K562 (cell line): ENCODE measurements at regions not wholly inside any gene's neighbourhood (a gene's known extent, or its start where the extent isn't known, plus 50 kb on each side); places are given as distances from the start of the nearest gene placed in this dataset.

ENCODE experiments used
- ATAC-seq: fragments of 200-7000 bp; cut with Tn5 transposase; 3 replicates; pipeline ENCODE4 v1.9.1; 2020; ENCODE audit warnings: moderate library complexity
- BruUV-seq: library from RNA; stranded (reverse); fragments of 400-500 nt; replicated peaks from 2 replicates; lab custom pipeline; 2021; lab: Mats Ljungman, UMichigan
- CTCF ChIA-PET: fragments of 300-600 bp; formaldehyde crosslinking; extraction: SDS; loops from one replicate; lab custom pipeline; 2021; ENCODE audit warnings: low intra/inter-chr PET ratio; lab: Yijun Ruan, JAX
- POLR2A ChIA-PET: fragments of 300-600, 350-650 bp; sonication (Branson Sonifier 250); formaldehyde crosslinking; extraction: SDS; loops from one replicate; lab custom pipeline; 2021; ENCODE audit warnings: antibody characterized with exemption, inconsistent platforms; lab: Yijun Ruan, JAX
- DNase-seq, 4 experiments: peaks; one replicate each; pipeline versions ENCODE4 v3.0.0 to v3.0.0-alpha.2; 2011 to 2018; ENCODE audit warnings: low spot score in 3 of 4, mixed read lengths in 3 of 4; ENCODE audit errors: extremely low read depth in 1 of 4
- FAIRE-seq: peaks from 2 replicates; lab custom pipeline; 2011; peaks lifted over from hg19 to GRCh38; lab: Jason Lieb, UNC
- H2AFZ ChIP-seq: 2 replicates; pipeline ENCODE4 v1.6.0; 2011; ENCODE audit warnings: low read depth, low read length, control low read depth, inconsistent platforms
- H3K27ac ChIP-seq: fragments of 200-600 bp; 3 replicates; pipeline ENCODE4 v1.8.0; 2011; ENCODE audit warnings: low read depth, mild to moderate bottlenecking, control low read depth, inconsistent platforms, low read length, moderate library complexity, mixed read lengths; ENCODE audit errors: extremely low read depth
- H3K27me3 ChIP-seq, 2 experiments: fragments of 300-600 bp in 1 of 2; 2 replicates in 1 of 2; 3 replicates in 1 of 2; pipeline versions ENCODE4 v1.6.0 to v1.8.0; 2011; ENCODE audit warnings: inconsistent platforms in 2 of 2, low read length in 2 of 2, mild to moderate bottlenecking in 1 of 2, mixed read lengths in 1 of 2, moderate library complexity in 1 of 2; ENCODE audit not compliant: control insufficient read depth in 2 of 2, insufficient read depth in 2 of 2
- H3K36me3 ChIP-seq: fragments of 300-600 bp; 3 replicates; pipeline ENCODE4 v1.8.0; 2011; ENCODE audit warnings: mild to moderate bottlenecking, low read length, inconsistent platforms; ENCODE audit not compliant: control insufficient read depth, insufficient read depth
- H3K4me1 ChIP-seq, 2 experiments: fragments of 200-600 bp in 1 of 2; replicated peaks in 1 of 2; 2 replicates in 1 of 2; 3 replicates in 1 of 2; pipeline versions ENCODE4 v1.5.1 to v1.8.0; 2011; ENCODE audit warnings: inconsistent platforms in 2 of 2, low read length in 2 of 2, mild to moderate bottlenecking in 1 of 2, mixed read lengths in 1 of 2, moderate library complexity in 1 of 2; ENCODE audit not compliant: control insufficient read depth in 2 of 2, insufficient read depth in 2 of 2
- H3K4me2 ChIP-seq: 2 replicates; pipeline ENCODE4 v1.6.1; 2011; ENCODE audit warnings: low read length, control low read depth, inconsistent platforms, mixed read lengths; ENCODE audit not compliant: insufficient read depth
- H3K4me3 ChIP-seq: fragments of 200-600 bp; sonication (generic), shearing (Covaris generic); 2 replicates; pipeline ENCODE4 v1.5.1; 2016; ENCODE audit warnings: control low read depth, inconsistent platforms
- H3K79me2 ChIP-seq: fragments of 200-600 bp; 3 replicates; pipeline ENCODE4 v1.8.0; 2011; ENCODE audit warnings: low read length, inconsistent platforms; ENCODE audit not compliant: control insufficient read depth, insufficient read depth
- H3K9ac ChIP-seq, 2 experiments: 2 replicates each; pipeline versions ENCODE4 v1.6.0 to v1.6.1; 2011; ENCODE audit warnings: low read depth in 2 of 2, low read length in 2 of 2, control low read depth in 1 of 2, inconsistent platforms in 1 of 2, mild to moderate bottlenecking in 1 of 2, mixed read lengths in 1 of 2; ENCODE audit not compliant: insufficient read depth in 1 of 2
- H3K9me1 ChIP-seq: one replicate; pipeline ENCODE4 v1.6.0; 2011; ENCODE audit warnings: inconsistent platforms, mild to moderate bottlenecking, low read length, moderate library complexity; ENCODE audit not compliant: control insufficient read depth, insufficient read depth
- H3K9me3 ChIP-seq: replicated peaks from 2 replicates; pipeline ENCODE4 v1.5.1; 2011; ENCODE audit warnings: low read depth, low read length, inconsistent platforms; ENCODE audit not compliant: control insufficient read depth, insufficient read depth
- H4K20me1 ChIP-seq: replicated peaks from 2 replicates; pipeline ENCODE4 v1.6.1; 2011; ENCODE audit warnings: low read length, inconsistent platforms, mixed read lengths; ENCODE audit not compliant: control insufficient read depth, insufficient read depth
- BRF2 ChIP-seq: IDR thresholded peaks from 3 replicates; pipeline ENCODE4 v1.6.1; 2011; ENCODE audit warnings: borderline replicate concordance, mild to moderate bottlenecking; ENCODE audit not compliant: insufficient read length, insufficient read depth
- EP300 ChIP-seq: IDR thresholded peaks from 2 replicates; pipeline ENCODE4 v1.6.1; 2012; ENCODE audit warnings: low read length, improper control_type of control experiment
- HCFC1 ChIP-seq: IDR thresholded peaks from 2 replicates; pipeline ENCODE4 v1.6.1; 2012; ENCODE audit warnings: low read depth, low read length, improper control_type of control experiment
- NR2C1 ChIP-seq, 2 experiments: fragments of 450-650 bp; IDR thresholded peaks; 2 replicates each; pipeline ENCODE4 v1.6.1; 2017; ENCODE audit warnings: mild to moderate bottlenecking in 2 of 2, antibody characterized with exemption in 1 of 2, inconsistent platforms in 1 of 2, missing compliant biosample characterization in 1 of 2, missing genetic modification characterization in 1 of 2
- RBM14 ChIP-seq: fragments of 200-400 bp; formaldehyde crosslinking; IDR thresholded peaks from 2 replicates; pipeline ENCODE4 v1.6.1; 2018; ENCODE audit warnings: low read depth, mild to moderate bottlenecking, low read length, moderate library complexity, borderline replicate concordance; ENCODE audit not compliant: insufficient read depth
- TEAD1 ChIP-seq, 2 experiments: fragments of 450-650 bp in 1 of 2; sonication (generic) in 1 of 2; formaldehyde crosslinking; IDR thresholded peaks; 2 replicates each; pipeline versions ENCODE4 v1.4.0 to v1.8.0; 2020 to 2022; ENCODE audit warnings: mild to moderate bottlenecking in 2 of 2, missing genetic modification reagents in 1 of 2
- THRB ChIP-seq: fragments of 450-650 bp; formaldehyde crosslinking; conservative IDR thresholded peaks from 2 replicates; pipeline ENCODE4 v1.4.0; 2022; ENCODE audit warnings: mild to moderate bottlenecking, missing genetic modification characterization
- ZNF140 ChIP-seq: fragments of 250-450 bp; sonication (Bioruptor Pico); IDR thresholded peaks from 2 replicates; pipeline ENCODE4 v1.8.0; 2021; ENCODE audit warnings: moderate library complexity, mild to moderate bottlenecking, inconsistent platforms
- ZNF512 ChIP-seq: IDR thresholded peaks from 2 replicates; pipeline ENCODE4 v1.6.1; 2016; ENCODE audit warnings: missing genetic modification characterization, missing compliant biosample characterization
- in situ Hi-C: fragments of 300-500 bp; cut with MboI; formaldehyde crosslinking; loops from 4 replicates; pipeline ENCODE4 v1.15.0; 2018; ENCODE audit warnings: inconsistent platforms, mixed read lengths
- intact Hi-C: fragments of 100-400 bp; cut with micrococcal nuclease; formaldehyde crosslinking; loops from 2 replicates; pipeline ENCODE4 v1.14.2; 2022

GRCh38 chr4:143085659-143086058, 99.1 kb upstream of the USP38 start:
- DNase-seq: no peak
- Histone ChIP-seq H3K9me1 (no peaks in the 10 kb centered on the region), H3K4me3 (no peak overlapping the region), H3K27ac (no peak overlapping the region), H3K9ac (no peak overlapping the region), H3K9me3 (no peaks in the 10 kb centered on the region), H3K79me2 (no peaks in the 10 kb centered on the region), H3K36me3 (no peaks in the 10 kb centered on the region), H3K4me1 (no peaks in the 10 kb centered on the region), H2AFZ (no peak overlapping the region), H3K4me2 (no peak overlapping the region), H4K20me1 (no peaks in the 10 kb centered on the region), H3K27me3 (no peaks in the 10 kb centered on the region)
- FAIRE-seq: no peak
- no TSS peak for BruUV-seq
- CTCF ChIA-PET: no interaction called here
- no peak for ATAC-seq
- intact Hi-C loops (loop anchor here (10.0 kb wide), 1 partner anchor 399 kb away; no protein-coding TSS in a partner anchor), in situ Hi-C loops (no loop called here)
- POLR2A ChIA-PET: interaction anchor here (0.7 kb wide), 1 partner anchor 225 kb away, joined by 4 read pairs; no protein-coding TSS in a partner anchor
- TF ChIP-seq RBM14 (no peak), ZNF140 (CRISPR knock-in tag) (no peak), HCFC1 (no peak), BRF2 (no peak), NR2C1 (IDR thresholded peaks at IDR 0.05) (no peak), NR2C1 (tag; IDR thresholded peaks at IDR 0.05) (no peak), TEAD1 (CRISPR knock-in tag; IDR thresholded peaks at IDR 0.05) (no peak), THRB (CRISPR knock-in tag) (no peak), EP300 (no peak), ZNF512 (tag) (no peak)
